ENCODE measurements at regions not wholly inside any gene's neighbourhood (a gene's known extent, or its start where the extent isn't known, plus 50 kb on each side); places are given as distances from the start of the nearest gene placed in this dataset.

DNA sequence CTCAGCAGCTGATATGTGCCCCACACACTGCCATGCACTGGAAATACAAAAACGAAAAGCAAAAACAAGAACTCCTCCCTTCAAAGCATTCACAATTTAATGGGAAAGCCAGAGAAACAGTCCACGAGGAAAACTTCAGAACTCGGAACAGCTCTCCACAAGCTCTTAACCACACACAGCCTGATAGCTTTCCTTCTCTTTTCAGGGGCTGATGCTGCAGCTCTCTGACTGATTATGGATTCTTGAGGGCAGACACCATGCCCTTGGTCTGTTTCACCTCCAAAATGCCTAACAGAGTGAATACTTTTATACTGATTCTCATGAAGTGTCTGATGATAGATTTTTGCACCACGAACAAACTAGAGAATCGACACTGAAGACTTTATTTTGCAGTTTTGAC lies 282.1 kb downstream of the CD83 start:
- TF ChIP-seq ARNTL (CRISPR knock-in tag; IDR thresholded peaks at IDR 0.05; ENCODE audit: borderline replicate concordance, low read depth) (no peak), ISL1 (CRISPR knock-in tag; IDR thresholded peaks at IDR 0.05) (no peak), CSDC2 (CRISPR knock-in tag; IDR thresholded peaks at IDR 0.05) (no peak)
- TF ChIP-seq, protein P1, sequence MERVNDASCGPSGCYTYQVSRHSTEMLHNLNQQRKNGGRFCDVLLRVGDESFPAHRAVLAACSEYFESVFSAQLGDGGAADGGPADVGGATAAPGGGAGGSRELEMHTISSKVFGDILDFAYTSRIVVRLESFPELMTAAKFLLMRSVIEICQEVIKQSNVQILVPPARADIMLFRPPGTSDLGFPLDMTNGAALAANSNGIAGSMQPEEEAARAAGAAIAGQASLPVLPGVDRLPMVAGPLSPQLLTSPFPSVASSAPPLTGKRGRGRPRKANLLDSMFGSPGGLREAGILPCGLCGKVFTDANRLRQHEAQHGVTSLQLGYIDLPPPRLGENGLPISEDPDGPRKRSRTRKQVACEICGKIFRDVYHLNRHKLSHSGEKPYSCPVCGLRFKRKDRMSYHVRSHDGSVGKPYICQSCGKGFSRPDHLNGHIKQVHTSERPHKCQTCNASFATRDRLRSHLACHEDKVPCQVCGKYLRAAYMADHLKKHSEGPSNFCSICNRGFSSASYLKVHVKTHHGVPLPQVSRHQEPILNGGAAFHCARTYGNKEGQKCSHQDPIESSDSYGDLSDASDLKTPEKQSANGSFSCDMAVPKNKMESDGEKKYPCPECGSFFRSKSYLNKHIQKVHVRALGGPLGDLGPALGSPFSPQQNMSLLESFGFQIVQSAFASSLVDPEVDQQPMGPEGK (CRISPR knock-in tag; IDR thresholded peaks at IDR 0.05; ENCODE audit: borderline replicate concordance) = no peak
- TF ChIP-seq, protein P2, sequence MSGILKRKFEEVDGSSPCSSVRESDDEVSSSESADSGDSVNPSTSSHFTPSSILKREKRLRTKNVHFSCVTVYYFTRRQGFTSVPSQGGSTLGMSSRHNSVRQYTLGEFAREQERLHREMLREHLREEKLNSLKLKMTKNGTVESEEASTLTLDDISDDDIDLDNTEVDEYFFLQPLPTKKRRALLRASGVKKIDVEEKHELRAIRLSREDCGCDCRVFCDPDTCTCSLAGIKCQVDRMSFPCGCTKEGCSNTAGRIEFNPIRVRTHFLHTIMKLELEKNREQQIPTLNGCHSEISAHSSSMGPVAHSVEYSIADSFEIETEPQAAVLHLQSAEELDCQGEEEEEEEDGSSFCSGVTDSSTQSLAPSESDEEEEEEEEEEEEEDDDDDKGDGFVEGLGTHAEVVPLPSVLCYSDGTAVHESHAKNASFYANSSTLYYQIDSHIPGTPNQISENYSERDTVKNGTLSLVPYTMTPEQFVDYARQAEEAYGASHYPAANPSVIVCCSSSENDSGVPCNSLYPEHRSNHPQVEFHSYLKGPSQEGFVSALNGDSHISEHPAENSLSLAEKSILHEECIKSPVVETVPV (CRISPR knock-in tag; IDR thresholded peaks at IDR 0.05) = no peak

DNA sequence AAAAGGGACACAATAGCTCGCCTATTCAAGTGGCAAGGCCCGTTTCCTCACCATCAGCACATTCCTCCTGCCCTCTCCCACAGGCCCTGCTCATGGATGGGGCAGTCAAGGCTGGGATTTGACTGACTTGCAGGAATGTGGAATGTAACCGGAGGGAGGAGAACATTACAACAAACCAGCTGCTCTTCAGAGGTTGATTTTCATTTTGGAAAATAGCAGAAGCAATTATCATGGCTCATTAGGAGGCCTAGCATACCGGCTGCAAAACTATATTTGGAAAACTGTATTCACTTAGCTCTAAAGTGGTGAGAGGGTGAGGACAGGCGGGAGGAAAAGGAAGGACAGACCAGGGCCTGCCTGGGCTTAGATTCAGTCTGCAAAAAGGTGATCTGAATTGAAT lies 283.7 kb downstream of the CD83 start:
- ATAC-seq = no peak
- TF ChIP-seq GLIS3 (CRISPR knock-in tag; IDR thresholded peaks at IDR 0.05) = no peak
- TF ChIP-seq, protein P1 (CRISPR knock-in tag; IDR thresholded peaks at IDR 0.05; ENCODE audit: borderline replicate concordance) = no peak
- TF ChIP-seq PPARA (CRISPR knock-in tag; IDR thresholded peaks at IDR 0.05; ENCODE audit: borderline replicate concordance) = no peak
- no peak for TF ChIP-seq ZNF565 (CRISPR knock-in tag; conservative IDR thresholded peaks at IDR 0.05; ENCODE audit: low read depth)

More for the DNA sequence above, 282.1 kb downstream of the CD83 start:
- no peak for ATAC-seq

DNA sequence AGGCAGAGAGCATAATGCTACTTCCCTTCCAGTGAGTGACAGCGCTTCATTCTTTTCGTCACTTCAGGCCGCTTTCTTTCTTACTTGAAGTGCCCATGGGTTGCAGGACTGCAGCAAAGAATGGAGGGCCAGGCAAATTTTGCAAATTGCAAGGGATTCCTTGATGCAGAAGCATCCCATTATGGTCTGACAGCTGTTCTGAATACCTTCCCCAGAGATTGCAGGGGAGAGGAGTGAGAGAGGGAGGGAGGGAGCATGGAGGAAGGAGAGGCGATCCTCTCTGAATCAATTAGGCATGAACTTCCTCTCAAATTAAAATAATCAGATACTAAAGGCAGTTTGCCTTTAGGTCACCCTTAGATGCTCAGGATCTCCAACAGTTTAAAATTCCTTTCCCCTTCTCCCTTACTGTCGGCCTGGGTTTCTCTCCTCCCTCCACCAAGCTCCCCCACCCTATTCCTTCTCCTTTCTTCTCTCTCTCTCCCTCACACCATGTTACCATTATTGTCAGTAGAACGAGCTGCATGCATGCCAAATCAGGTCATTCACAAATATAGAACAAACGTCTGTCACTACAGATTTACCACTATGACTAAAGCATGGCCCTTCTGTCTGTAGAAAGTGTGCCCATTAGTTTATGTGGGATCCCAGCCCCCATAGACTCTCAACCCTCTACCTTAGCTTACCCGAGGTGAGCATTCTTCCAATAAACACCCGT lies 289.2 kb downstream of the CD83 start:
- no peak for TF ChIP-seq ZC3H10 (CRISPR knock-in tag; IDR thresholded peaks at IDR 0.05)
- ATAC-seq = no peak

DNA sequence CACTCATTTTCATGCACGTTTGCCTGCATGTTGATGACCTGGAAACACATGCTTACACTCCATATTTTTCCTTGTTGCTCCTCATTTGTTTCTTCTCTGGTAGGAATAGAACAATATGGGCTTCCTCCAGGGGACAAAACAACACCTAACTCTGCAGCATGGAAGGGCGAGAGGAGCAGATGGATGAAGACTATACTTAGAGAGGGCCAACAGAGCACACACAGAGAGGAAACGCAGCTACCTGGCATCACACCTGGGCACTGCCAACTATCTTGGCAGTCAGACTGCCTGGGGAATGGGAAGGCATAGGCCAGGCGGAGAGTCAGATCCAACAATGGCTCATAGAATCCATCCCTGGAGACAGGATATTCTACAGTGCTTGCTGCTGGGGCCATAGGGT lies 290.9 kb downstream of the CD83 start:
- no peak for ATAC-seq
- TF ChIP-seq ZFP3 (CRISPR knock-in tag; IDR thresholded peaks at IDR 0.05) (no peak), BACH2 (CRISPR knock-in tag; IDR thresholded peaks at IDR 0.05; ENCODE audit: borderline replicate concordance) (no peak), ARNTL (CRISPR knock-in tag; IDR thresholded peaks at IDR 0.05; ENCODE audit: borderline replicate concordance, low read depth) (no peak), ZNF70 (CRISPR knock-in tag; IDR thresholded peaks at IDR 0.05) (no peak), ZC3H10 (CRISPR knock-in tag; IDR thresholded peaks at IDR 0.05) (no peak), CSDC2 (CRISPR knock-in tag; IDR thresholded peaks at IDR 0.05) (no peak), GLIS3 (CRISPR knock-in tag; IDR thresholded peaks at IDR 0.05) (no peak), PPARA (CRISPR knock-in tag; IDR thresholded peaks at IDR 0.05; ENCODE audit: borderline replicate concordance) (no peak), OSR1 (CRISPR knock-in tag; IDR thresholded peaks at IDR 0.05) (no peak), ZNF8 (CRISPR knock-in tag; IDR thresholded peaks at IDR 0.05) (no peak), ZNF565 (CRISPR knock-in tag; conservative IDR thresholded peaks at IDR 0.05; ENCODE audit: low read depth) (no peak), ZFP30 (CRISPR knock-in tag; IDR thresholded peaks at IDR 0.05) (no peak), RARB (CRISPR knock-in tag; IDR thresholded peaks at IDR 0.05) (no peak), ISL1 (CRISPR knock-in tag; IDR thresholded peaks at IDR 0.05) (no peak), TCF4 (CRISPR knock-in tag; IDR thresholded peaks at IDR 0.05; ENCODE audit: borderline replicate concordance) (no peak), TOX (CRISPR knock-in tag; IDR thresholded peaks at IDR 0.05; ENCODE audit: borderline replicate concordance) (no peak)
- TF ChIP-seq, protein P2 (CRISPR knock-in tag; IDR thresholded peaks at IDR 0.05) = no peak
- TF ChIP-seq, protein P1 (CRISPR knock-in tag; IDR thresholded peaks at IDR 0.05; ENCODE audit: borderline replicate concordance) = no peak
- TF ChIP-seq, protein P3, sequence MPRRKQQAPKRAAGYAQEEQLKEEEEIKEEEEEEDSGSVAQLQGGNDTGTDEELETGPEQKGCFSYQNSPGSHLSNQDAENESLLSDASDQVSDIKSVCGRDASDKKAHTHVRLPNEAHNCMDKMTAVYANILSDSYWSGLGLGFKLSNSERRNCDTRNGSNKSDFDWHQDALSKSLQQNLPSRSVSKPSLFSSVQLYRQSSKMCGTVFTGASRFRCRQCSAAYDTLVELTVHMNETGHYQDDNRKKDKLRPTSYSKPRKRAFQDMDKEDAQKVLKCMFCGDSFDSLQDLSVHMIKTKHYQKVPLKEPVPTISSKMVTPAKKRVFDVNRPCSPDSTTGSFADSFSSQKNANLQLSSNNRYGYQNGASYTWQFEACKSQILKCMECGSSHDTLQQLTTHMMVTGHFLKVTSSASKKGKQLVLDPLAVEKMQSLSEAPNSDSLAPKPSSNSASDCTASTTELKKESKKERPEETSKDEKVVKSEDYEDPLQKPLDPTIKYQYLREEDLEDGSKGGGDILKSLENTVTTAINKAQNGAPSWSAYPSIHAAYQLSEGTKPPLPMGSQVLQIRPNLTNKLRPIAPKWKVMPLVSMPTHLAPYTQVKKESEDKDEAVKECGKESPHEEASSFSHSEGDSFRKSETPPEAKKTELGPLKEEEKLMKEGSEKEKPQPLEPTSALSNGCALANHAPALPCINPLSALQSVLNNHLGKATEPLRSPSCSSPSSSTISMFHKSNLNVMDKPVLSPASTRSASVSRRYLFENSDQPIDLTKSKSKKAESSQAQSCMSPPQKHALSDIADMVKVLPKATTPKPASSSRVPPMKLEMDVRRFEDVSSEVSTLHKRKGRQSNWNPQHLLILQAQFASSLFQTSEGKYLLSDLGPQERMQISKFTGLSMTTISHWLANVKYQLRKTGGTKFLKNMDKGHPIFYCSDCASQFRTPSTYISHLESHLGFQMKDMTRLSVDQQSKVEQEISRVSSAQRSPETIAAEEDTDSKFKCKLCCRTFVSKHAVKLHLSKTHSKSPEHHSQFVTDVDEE (CRISPR knock-in tag; IDR thresholded peaks at IDR 0.05) = no peak
